Gastroesophageal sphincter (tissue), 3 donors: ENCODE measurements at regions not wholly inside any gene's neighbourhood (a gene's known extent, or its start where the extent isn't known, plus 50 kb on each side); places are given as distances from the start of the nearest gene placed in this dataset.

ENCODE experiments used
- CTCF ChIP-seq, 4 experiments: fragments of 200-600 bp in 2 of 4; fragments of 450-650 bp in 2 of 4; sonication (generic) in 1 of 4; IDR thresholded peaks; one replicate each; pipeline ENCODE4 v1.5.1; 2017 to 2019; ENCODE audit warnings: antibody characterized with exemption in 4 of 4, mild to moderate bottlenecking in 2 of 4, moderate library complexity in 2 of 4
- POLR2AphosphoS5 ChIP-seq: sonication (generic); formaldehyde crosslinking; IDR thresholded peaks from one replicate; pipeline ENCODE4 v1.6.1; 2017; ENCODE audit warnings: antibody characterized with exemption

GRCh38 chr3:69530554-69530953 is 144.7 kb upstream of the FRMD4B start:
- no peak for TF ChIP-seq CTCF (IDR thresholded peaks at IDR 0.05)
- TF ChIP-seq POLR2AphosphoS5: no peak
